ENCODE measurements at regions not wholly inside any gene's neighbourhood (a gene's known extent, or its start where the extent isn't known, plus 50 kb on each side); places are given as distances from the start of the nearest gene placed in this dataset.
A peak's percentile ranks its signal among the peaks of the same experiment; 100 is the strongest.

- no peaks in the 10 kb centered on the region for H3K36me3 ChIP-seq
- H3K27ac ChIP-seq, result no peak overlapping the region
- ATAC-seq (no peak), DNase-seq (no peak)
- H3K4me3 ChIP-seq, result no peak overlapping the region
- TF ChIP-seq CTCF (IDR thresholded peaks at IDR 0.05), result no peak
- intact Hi-C loops (cut with DNase I), result loop anchor here in 4 of 10 donors (5.0 to 10.0 kb wide), 5 partner anchors 68 to 1830 kb away; no protein-coding TSS in a partner anchor
- WGBS, 2 donors, result 76 to 77% methylated on average over 4 of the region's 4 CpGs
- H3K9me3 ChIP-seq, result no peaks in the 10 kb centered on the region
- H3K4me1 ChIP-seq, result peaks cover 0 to 28% (median 10%) of the 10 kb centered on the region in 9 donors
- H3K27me3 ChIP-seq, result peaks cover 0 to 8% (median 0%) of the 10 kb centered on the region in 7 donors
Measured at GRCh38 chr20:60064554-60065196, 106.5 kb downstream of the CDH26 start.

GRCh38 chr20:60065741-60066437 lies 107.7 kb downstream of the CDH26 start:
- Histone ChIP-seq H3K27ac (no peak overlapping the region), H3K27me3 (peaks cover 0 to 8% (median 0%) of the 10 kb centered on the region in 7 donors), H3K4me3 (no peak overlapping the region), H3K9me3 (no peaks in the 10 kb centered on the region), H3K36me3 (no peaks in the 10 kb centered on the region), H3K4me1 (peaks cover 0 to 18% (median 7%) of the 10 kb centered on the region in 9 donors)
- intact Hi-C loops (cut with DNase I), result loop anchor here in 2 of 10 donors (10.0 kb wide), 3 partner anchors 139 to 1829 kb away; no protein-coding TSS in a partner anchor
- peak in 4 of 8 donors; percentile 10 to 35 (median 14) for ATAC-seq
- TF ChIP-seq CTCF (IDR thresholded peaks at IDR 0.05), result no peak
- 83 to 89% methylated on average over 9 of the region's 9 CpGs for WGBS, 2 donors
- no peak for DNase-seq

- no peaks in the 10 kb centered on the region for H3K36me3 ChIP-seq
- intact Hi-C loops (cut with DNase I), result loop anchor here in 2 of 10 donors (10.0 kb wide), 3 partner anchors 138 to 1828 kb away; no protein-coding TSS in a partner anchor
- ATAC-seq (peak in 7 of 8 donors; percentile 48 to 79 (median 64)), DNase-seq (no peak)
- peaks cover 0 to 10% (median 0%) of the 10 kb centered on the region in 7 donors for H3K27me3 ChIP-seq
- H3K4me3 ChIP-seq, result no peak overlapping the region
- no peak overlapping the region for H3K27ac ChIP-seq
- TF ChIP-seq CTCF (IDR thresholded peaks at IDR 0.05), result no peak
- H3K9me3 ChIP-seq, result peaks cover 0 to 2% (median 0%) of the 10 kb centered on the region in 11 donors
- WGBS, 2 donors, result 52 to 59% methylated on average over 7 of the region's 7 CpGs
- H3K4me1 ChIP-seq, result peaks cover 0 to 17% (median 7%) of the 10 kb centered on the region in 9 donors
Measured at GRCh38 chr20:60066438-60066823, 108.2 kb downstream of the CDH26 start.

- Histone ChIP-seq H3K4me1 (peaks cover 0 to 6% (median 0%) of the 10 kb centered on the region in 9 donors), H3K27ac (no peak overlapping the region), H3K4me3 (no peak overlapping the region), H3K9me3 (peaks cover 0 to 13% (median 0%) of the 10 kb centered on the region in 11 donors), H3K36me3 (no peaks in the 10 kb centered on the region), H3K27me3 (peaks cover 0 to 13% (median 0%) of the 10 kb centered on the region in 7 donors)
- TF ChIP-seq CTCF (IDR thresholded peaks at IDR 0.05), result no peak
- ATAC-seq, result no peak
- intact Hi-C loops (cut with DNase I), result loop anchor here in 2 of 10 donors (10.0 kb wide), 3 partner anchors 136 to 1826 kb away; no protein-coding TSS in a partner anchor
- 82 to 86% methylated on average over 8 of the region's 8 CpGs for WGBS, 2 donors
- no peak for DNase-seq
Measured at GRCh38 chr20:60068509-60068908, 110.3 kb downstream of the CDH26 start.

All from heart right ventricle (tissue), 16 donors.